ENCODE measurements at regions not wholly inside any gene's neighbourhood (a gene's known extent, or its start where the extent isn't known, plus 50 kb on each side); places are given as distances from the start of the nearest gene placed in this dataset.
"Not testable (repeated sequence)": the region's sequence is repeated elsewhere in the genome, so short reads cannot be mapped to it uniquely, and the experiment has no call there.

- not testable (repeated sequence) for H3K4me1 ChIP-seq; DNase-seq (ENCODE audit: low spot score); H3K9me3 ChIP-seq; H3K27me3 ChIP-seq; H3K27ac ChIP-seq; H3K4me3 ChIP-seq; H3K36me3 ChIP-seq
Observed at GRCh38 chr17:64800987-64801386, 118.3 kb downstream of the LRRC37A3 start.

- H3K36me3 ChIP-seq = not testable (repeated sequence)
Observed at GRCh38 chr17:64800361-64800895, 118.8 kb downstream of the LRRC37A3 start.

GRCh38 chr17:64799543-64800188 lies 119.6 kb downstream of the LRRC37A3 start:
- not testable (repeated sequence) for H3K27ac ChIP-seq; H3K27me3 ChIP-seq; H3K9me3 ChIP-seq; H3K4me1 ChIP-seq; H3K4me3 ChIP-seq; DNase-seq (ENCODE audit: low spot score); H3K36me3 ChIP-seq

More at GRCh38 chr17:64800361-64800895, 118.8 kb downstream of the LRRC37A3 start:
- DNase-seq (ENCODE audit: low spot score); H3K27me3 ChIP-seq; H3K9me3 ChIP-seq; H3K4me3 ChIP-seq; H3K4me1 ChIP-seq; H3K27ac ChIP-seq: not testable (repeated sequence)

GRCh38 chr17:64798961-64799360 lies 120.3 kb downstream of the LRRC37A3 start:
- not testable (repeated sequence) for H3K36me3 ChIP-seq; DNase-seq (ENCODE audit: low spot score); H3K27me3 ChIP-seq; H3K27ac ChIP-seq; H3K9me3 ChIP-seq; H3K4me1 ChIP-seq; H3K4me3 ChIP-seq

GRCh38 chr17:64798489-64798790 lies 120.8 kb downstream of the LRRC37A3 start:
- not testable (repeated sequence) for DNase-seq (ENCODE audit: low spot score); H3K36me3 ChIP-seq

GRCh38 chr17:64797746-64798488 lies 121.4 kb downstream of the LRRC37A3 start:
- H3K4me3 ChIP-seq; H3K36me3 ChIP-seq; H3K27ac ChIP-seq; DNase-seq (ENCODE audit: low spot score); H3K9me3 ChIP-seq; H3K27me3 ChIP-seq; H3K4me1 ChIP-seq: not testable (repeated sequence)

More at GRCh38 chr17:64798489-64798790, 120.8 kb downstream of the LRRC37A3 start:
- not testable (repeated sequence) for H3K9me3 ChIP-seq, H3K27ac ChIP-seq, H3K4me3 ChIP-seq, H3K27me3 ChIP-seq, H3K4me1 ChIP-seq

GRCh38 chr17:64795342-64795741 lies 123.9 kb downstream of the LRRC37A3 start:
- DNase-seq (ENCODE audit: low spot score); H3K4me3 ChIP-seq; H3K27ac ChIP-seq; H3K36me3 ChIP-seq; H3K9me3 ChIP-seq; H3K27me3 ChIP-seq; H3K4me1 ChIP-seq: not testable (repeated sequence)

- DNase-seq (ENCODE audit: low spot score); H3K9me3 ChIP-seq; H3K27me3 ChIP-seq; H3K4me1 ChIP-seq; H3K4me3 ChIP-seq; H3K36me3 ChIP-seq; H3K27ac ChIP-seq: not testable (repeated sequence)
Observed at GRCh38 chr17:64794548-64795274, 124.6 kb downstream of the LRRC37A3 start.

- not testable (repeated sequence) for DNase-seq (ENCODE audit: low spot score); H3K4me1 ChIP-seq; H3K4me3 ChIP-seq; H3K27me3 ChIP-seq; H3K27ac ChIP-seq; H3K36me3 ChIP-seq; H3K9me3 ChIP-seq
Observed at GRCh38 chr17:64794113-64794512, 125.2 kb downstream of the LRRC37A3 start.

- not testable (repeated sequence) for H3K36me3 ChIP-seq; DNase-seq (ENCODE audit: low spot score)
Observed at GRCh38 chr17:64792793-64793575, 126.3 kb downstream of the LRRC37A3 start.

GRCh38 chr17:64792276-64792675 lies 127.0 kb downstream of the LRRC37A3 start:
- H3K36me3 ChIP-seq; H3K4me3 ChIP-seq; H3K4me1 ChIP-seq; DNase-seq (ENCODE audit: low spot score); H3K9me3 ChIP-seq; H3K27ac ChIP-seq; H3K27me3 ChIP-seq: not testable (repeated sequence)

More at GRCh38 chr17:64792793-64793575, 126.3 kb downstream of the LRRC37A3 start:
- not testable (repeated sequence) for H3K4me1 ChIP-seq, H3K4me3 ChIP-seq, H3K27me3 ChIP-seq, H3K9me3 ChIP-seq
- peak overlapping the region; percentile 23 to 48 for H3K27ac ChIP-seq

GRCh38 chr17:64791691-64792090 lies 127.6 kb downstream of the LRRC37A3 start:
- peaks cover 13% of the 10 kb centered on the region for H3K36me3 ChIP-seq
- not testable (repeated sequence) for H3K4me3 ChIP-seq; H3K27me3 ChIP-seq; H3K4me1 ChIP-seq; H3K27ac ChIP-seq; H3K9me3 ChIP-seq; DNase-seq (ENCODE audit: low spot score)

GRCh38 chr17:64791226-64791625 lies 128.1 kb downstream of the LRRC37A3 start:
- H3K4me3 ChIP-seq; H3K9me3 ChIP-seq; H3K4me1 ChIP-seq; H3K27ac ChIP-seq; DNase-seq (ENCODE audit: low spot score); H3K27me3 ChIP-seq: not testable (repeated sequence)
- peaks cover 18% of the 10 kb centered on the region for H3K36me3 ChIP-seq

- peaks cover 23% of the 10 kb centered on the region for H3K36me3 ChIP-seq
- not testable (repeated sequence) for H3K4me3 ChIP-seq; H3K4me1 ChIP-seq; DNase-seq (ENCODE audit: low spot score); H3K27ac ChIP-seq; H3K27me3 ChIP-seq; H3K9me3 ChIP-seq
Observed at GRCh38 chr17:64790690-64791089, 128.6 kb upstream of the SMURF2 start.

Measured in right atrium auricular region (tissue), 2 donors.